AG04450 (cell line): ENCODE measurements at regions not wholly inside any gene's neighbourhood (a gene's known extent, or its start where the extent isn't known, plus 50 kb on each side); places are given as distances from the start of the nearest gene placed in this dataset.

Experiments
- CTCF ChIA-PET: fragments of 300-600, 350-600 bp; formaldehyde crosslinking; extraction: SDS; loops from one replicate; lab custom pipeline; 2022; ENCODE audit warnings: antibody characterized with exemption, inconsistent platforms; lab: Charles Lee
- POLR2A ChIA-PET: fragments of 350-600 bp; formaldehyde crosslinking; extraction: SDS; loops from one replicate; lab custom pipeline; 2021; ENCODE audit warnings: antibody characterized with exemption, inconsistent platforms; lab: Yijun Ruan, JAX
- DNase-seq: peaks from one replicate; pipeline ENCODE4 v3.0.0-alpha.2; 2011; ENCODE audit warnings: low read depth, low spot score
- H3K27ac ChIP-seq: one replicate; pipeline ENCODE4 v1.5.1; 2012; ENCODE audit warnings: low read depth, low read length, control low read depth
- H3K27me3 ChIP-seq: one replicate; pipeline ENCODE4 v1.6.0; 2012; ENCODE audit warnings: low read length; ENCODE audit not compliant: control insufficient read depth, insufficient read depth
- H3K4me3 ChIP-seq: 2 replicates; pipeline ENCODE4 v1.5.1; 2011; ENCODE audit warnings: mild to moderate bottlenecking, low read depth, low read length, control low read depth
- H3K9me3 ChIP-seq: 2 replicates; pipeline ENCODE4 v1.5.1; 2012; ENCODE audit warnings: low read length; ENCODE audit not compliant: control insufficient read depth, insufficient read depth
- TF ChIP-seq, protein P1 (sequence below): IDR thresholded peaks from 2 replicates; pipeline ENCODE4 v1.5.1; 2011; ENCODE audit warnings: low read depth, low read length, control low read depth, inconsistent platforms

DNA sequence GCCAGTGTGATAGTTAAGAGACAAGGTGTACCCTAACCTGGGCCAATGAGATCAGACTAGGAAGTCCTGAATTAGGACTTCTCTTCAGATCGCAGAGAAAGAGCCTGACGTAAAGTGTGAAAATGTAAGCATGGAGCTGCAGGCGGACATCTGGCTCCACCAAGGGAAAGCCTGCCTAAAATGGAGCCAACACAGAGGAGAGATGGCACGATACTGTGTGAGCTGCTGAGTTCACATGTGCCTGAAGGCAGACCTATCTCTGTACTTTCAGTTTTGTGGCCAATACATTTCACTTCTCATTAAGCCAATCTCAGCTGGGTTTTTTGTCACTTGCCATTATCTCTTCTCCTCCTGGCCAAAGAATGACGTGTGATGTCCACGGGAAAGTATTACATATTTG lies 210.5 kb downstream of the ELAVL2 start:
- no peaks in the 10 kb centered on the region for H3K27me3 ChIP-seq
- H3K9me3 ChIP-seq = peaks cover 10% of the 10 kb centered on the region; the same call in 1 of the 2 replicates
- H3K27ac ChIP-seq = no peak overlapping the region
- no peak overlapping the region for H3K4me3 ChIP-seq
- TF ChIP-seq, protein P1, sequence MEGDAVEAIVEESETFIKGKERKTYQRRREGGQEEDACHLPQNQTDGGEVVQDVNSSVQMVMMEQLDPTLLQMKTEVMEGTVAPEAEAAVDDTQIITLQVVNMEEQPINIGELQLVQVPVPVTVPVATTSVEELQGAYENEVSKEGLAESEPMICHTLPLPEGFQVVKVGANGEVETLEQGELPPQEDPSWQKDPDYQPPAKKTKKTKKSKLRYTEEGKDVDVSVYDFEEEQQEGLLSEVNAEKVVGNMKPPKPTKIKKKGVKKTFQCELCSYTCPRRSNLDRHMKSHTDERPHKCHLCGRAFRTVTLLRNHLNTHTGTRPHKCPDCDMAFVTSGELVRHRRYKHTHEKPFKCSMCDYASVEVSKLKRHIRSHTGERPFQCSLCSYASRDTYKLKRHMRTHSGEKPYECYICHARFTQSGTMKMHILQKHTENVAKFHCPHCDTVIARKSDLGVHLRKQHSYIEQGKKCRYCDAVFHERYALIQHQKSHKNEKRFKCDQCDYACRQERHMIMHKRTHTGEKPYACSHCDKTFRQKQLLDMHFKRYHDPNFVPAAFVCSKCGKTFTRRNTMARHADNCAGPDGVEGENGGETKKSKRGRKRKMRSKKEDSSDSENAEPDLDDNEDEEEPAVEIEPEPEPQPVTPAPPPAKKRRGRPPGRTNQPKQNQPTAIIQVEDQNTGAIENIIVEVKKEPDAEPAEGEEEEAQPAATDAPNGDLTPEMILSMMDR = no peak
- DNase-seq = no peak
- ChIA-PET POLR2A (no interaction called here), CTCF (no interaction called here)

DNA sequence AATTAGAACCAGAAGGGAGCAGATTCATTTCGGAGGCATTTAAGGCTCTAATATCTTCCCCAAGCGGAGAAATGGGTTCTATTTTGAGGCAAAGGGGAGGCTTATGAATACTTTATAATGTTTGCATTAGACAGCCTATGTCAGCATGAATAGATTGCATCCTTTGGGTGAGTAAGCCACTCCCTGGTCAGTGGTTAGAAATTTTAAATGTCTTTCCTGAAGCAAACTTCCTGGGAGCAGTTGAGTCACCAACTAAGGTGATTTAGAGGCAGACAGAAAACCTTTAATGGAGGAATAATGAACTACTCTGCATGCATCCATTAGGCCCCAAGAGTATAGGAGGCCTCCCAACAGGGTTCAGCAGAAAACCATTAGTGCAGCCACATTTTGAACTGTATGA lies 204.9 kb downstream of the ELAVL2 start:
- Histone ChIP-seq H3K27me3 (no peaks in the 10 kb centered on the region), H3K4me3 (no peak overlapping the region), H3K27ac (no peak overlapping the region), H3K9me3 (peaks cover 5% of the 10 kb centered on the region; the same call in 1 of the 2 replicates)
- ChIA-PET POLR2A (no interaction called here), CTCF (no interaction called here)
- TF ChIP-seq, protein P1 = no peak
- DNase-seq = no peak

DNA sequence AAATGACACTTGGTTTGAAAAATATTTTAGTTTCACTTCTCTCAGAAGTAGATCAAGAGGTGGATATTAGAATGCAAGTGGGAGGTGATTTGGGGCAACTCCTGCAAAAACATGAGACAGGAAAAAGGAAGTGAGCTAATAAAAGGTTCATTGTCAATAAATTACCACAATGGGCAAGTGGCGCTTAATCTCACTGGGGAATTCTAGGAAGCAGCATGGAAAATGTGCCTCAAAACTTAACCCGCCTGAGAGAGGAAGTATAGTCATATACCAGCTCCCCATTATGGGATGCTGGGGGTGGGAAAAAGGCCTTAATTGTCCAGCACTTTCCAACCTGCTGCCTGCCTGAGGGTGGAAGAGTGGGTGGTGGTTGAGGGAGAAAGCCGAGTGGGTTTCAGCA lies 204.1 kb downstream of the ELAVL2 start:
- ChIA-PET CTCF (no interaction called here), POLR2A (no interaction called here)
- Histone ChIP-seq H3K27me3 (no peaks in the 10 kb centered on the region), H3K4me3 (no peak overlapping the region), H3K9me3 (peaks cover 2% of the 10 kb centered on the region; the same call in 1 of the 2 replicates), H3K27ac (no peak overlapping the region)
- no peak for DNase-seq
- TF ChIP-seq, protein P1 = no peak

DNA sequence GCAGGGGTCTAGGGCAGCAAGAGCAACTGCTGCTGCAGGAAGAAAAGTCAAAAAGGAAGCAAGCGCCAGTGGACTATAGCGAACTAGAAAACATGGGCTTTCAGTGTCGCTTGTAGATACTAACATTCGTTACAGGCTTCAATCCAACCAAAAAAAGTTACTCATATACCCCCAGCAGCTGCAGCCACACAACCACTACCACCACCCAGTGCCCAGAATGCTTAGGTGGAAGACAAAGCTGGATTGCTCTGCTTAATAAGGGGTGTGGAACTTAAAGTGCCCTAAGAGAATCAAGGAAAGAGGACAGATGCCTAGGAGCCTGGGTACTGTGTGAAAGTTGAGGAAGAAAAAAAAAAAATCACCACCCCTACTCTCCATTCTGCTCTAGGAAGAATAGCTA lies 203.6 kb downstream of the ELAVL2 start:
- DNase-seq = no peak
- Histone ChIP-seq H3K9me3 (no peaks in the 10 kb centered on the region; the same call in 1 of the 2 replicates), H3K4me3 (no peak overlapping the region), H3K27ac (no peak overlapping the region), H3K27me3 (no peaks in the 10 kb centered on the region)
- CTCF ChIA-PET = no interaction called here
- TF ChIP-seq, protein P1 = no peak
- POLR2A ChIA-PET = no interaction called here

DNA sequence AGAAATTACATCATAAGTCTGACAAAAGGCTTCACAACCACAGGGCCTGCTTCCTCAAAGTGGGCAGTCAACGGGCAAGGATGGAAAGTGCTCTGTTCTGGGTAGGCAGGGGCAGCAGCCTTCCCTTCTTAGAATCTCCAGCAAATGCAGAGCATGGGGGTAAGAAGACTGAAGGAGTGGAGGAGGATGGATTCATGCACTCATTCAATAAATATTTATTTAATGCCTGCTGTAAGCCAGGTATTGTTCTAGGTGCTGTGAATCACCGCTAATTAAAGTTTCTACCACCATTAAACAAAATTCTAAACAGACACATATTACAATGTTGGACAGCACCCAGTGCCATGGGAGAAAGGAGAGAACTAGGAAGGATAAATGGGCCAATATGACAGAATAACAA lies 195.6 kb downstream of the ELAVL2 start:
- Histone ChIP-seq H3K9me3 (no peaks in the 10 kb centered on the region; the same call in 1 of the 2 replicates), H3K4me3 (no peak overlapping the region), H3K27ac (no peak overlapping the region), H3K27me3 (no peaks in the 10 kb centered on the region)
- ChIA-PET CTCF (no interaction called here), POLR2A (no interaction called here)
- TF ChIP-seq, protein P1 = no peak
- DNase-seq = no peak
